RWPE2 (cell line): ENCODE measurements at regions not wholly inside any gene's neighbourhood (a gene's known extent, or its start where the extent isn't known, plus 50 kb on each side); places are given as distances from the start of the nearest gene placed in this dataset.

ENCODE experiments used
- ATAC-seq: fragments of 200-7000 bp; cut with Tn5 transposase; 3 replicates; pipeline ENCODE4 v1.9.1; 2021; ENCODE audit warnings: low read depth
- DNase-seq: peaks from one replicate; pipeline ENCODE4 v3.0.0-alpha.2; 2020; ENCODE audit warnings: low spot score
- H3K27ac ChIP-seq: fragments of 450-650 bp; 2 replicates; pipeline ENCODE4 v1.5.1; 2017; ENCODE audit warnings: mild to moderate bottlenecking; ENCODE audit not compliant: poor library complexity, severe bottlenecking
- H3K27me3 ChIP-seq: fragments of 250-450 bp; sonication (Bioruptor Pico); 2 replicates; pipeline ENCODE4 v1.5.1; 2021; ENCODE audit warnings: mild to moderate bottlenecking, moderate library complexity; ENCODE audit not compliant: insufficient read depth, poor library complexity, severe bottlenecking
- H3K36me3 ChIP-seq: fragments of 250-450 bp; sonication (Bioruptor Pico); 2 replicates; pipeline ENCODE4 v1.5.1; 2020; ENCODE audit warnings: low read depth, mild to moderate bottlenecking, moderate library complexity
- H3K4me1 ChIP-seq: fragments of 250-450 bp; sonication (Bioruptor Pico); 2 replicates; pipeline ENCODE4 v1.5.1; 2021; ENCODE audit warnings: mild to moderate bottlenecking, moderate library complexity; ENCODE audit not compliant: insufficient read depth, poor library complexity, severe bottlenecking
- H3K4me3 ChIP-seq: fragments of 250-450 bp; sonication (Bioruptor Pico); 2 replicates; pipeline ENCODE4 v1.5.1; 2021; ENCODE audit warnings: mild to moderate bottlenecking, moderate library complexity; ENCODE audit not compliant: severe bottlenecking
- H3K9me3 ChIP-seq: fragments of 250-450 bp; sonication (Bioruptor Pico); 2 replicates; pipeline ENCODE4 v1.5.1; 2021; ENCODE audit warnings: mild to moderate bottlenecking, moderate library complexity; ENCODE audit not compliant: severe bottlenecking
- TF ChIP-seq, protein P1 (sequence below): fragments of 450-650 bp; IDR thresholded peaks from one replicate; pipeline ENCODE4 v1.5.1; 2017; ENCODE audit warnings: mild to moderate bottlenecking, moderate library complexity; ENCODE audit not compliant: poor library complexity, severe bottlenecking

DNA sequence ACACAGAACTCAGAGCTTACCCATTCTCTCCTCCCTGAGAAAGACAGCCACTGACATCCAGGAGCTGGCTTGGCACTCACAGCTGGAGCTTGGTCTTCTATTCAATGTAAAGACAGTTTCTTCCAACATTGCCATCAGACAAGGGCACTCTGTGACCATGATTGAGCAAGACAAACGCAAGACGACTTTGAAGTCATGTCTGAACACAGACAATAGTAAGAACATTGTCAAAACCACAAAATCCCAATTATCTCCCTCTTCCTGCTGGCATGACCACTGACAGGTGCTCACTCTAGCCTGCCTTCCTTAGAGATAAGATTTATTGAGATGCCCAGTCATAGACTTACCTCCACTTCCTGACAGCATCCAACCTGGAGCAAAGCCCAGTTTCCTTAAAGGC, 328.0 kb downstream of the MSX2 start:
- no peak overlapping the region for H3K27ac ChIP-seq
- ATAC-seq (no peak), DNase-seq (no peak)
- H3K4me3 ChIP-seq, result no peak overlapping the region
- H3K36me3 ChIP-seq, result no peaks in the 10 kb centered on the region
- no peaks in the 10 kb centered on the region for H3K4me1 ChIP-seq
- TF ChIP-seq, protein P1, sequence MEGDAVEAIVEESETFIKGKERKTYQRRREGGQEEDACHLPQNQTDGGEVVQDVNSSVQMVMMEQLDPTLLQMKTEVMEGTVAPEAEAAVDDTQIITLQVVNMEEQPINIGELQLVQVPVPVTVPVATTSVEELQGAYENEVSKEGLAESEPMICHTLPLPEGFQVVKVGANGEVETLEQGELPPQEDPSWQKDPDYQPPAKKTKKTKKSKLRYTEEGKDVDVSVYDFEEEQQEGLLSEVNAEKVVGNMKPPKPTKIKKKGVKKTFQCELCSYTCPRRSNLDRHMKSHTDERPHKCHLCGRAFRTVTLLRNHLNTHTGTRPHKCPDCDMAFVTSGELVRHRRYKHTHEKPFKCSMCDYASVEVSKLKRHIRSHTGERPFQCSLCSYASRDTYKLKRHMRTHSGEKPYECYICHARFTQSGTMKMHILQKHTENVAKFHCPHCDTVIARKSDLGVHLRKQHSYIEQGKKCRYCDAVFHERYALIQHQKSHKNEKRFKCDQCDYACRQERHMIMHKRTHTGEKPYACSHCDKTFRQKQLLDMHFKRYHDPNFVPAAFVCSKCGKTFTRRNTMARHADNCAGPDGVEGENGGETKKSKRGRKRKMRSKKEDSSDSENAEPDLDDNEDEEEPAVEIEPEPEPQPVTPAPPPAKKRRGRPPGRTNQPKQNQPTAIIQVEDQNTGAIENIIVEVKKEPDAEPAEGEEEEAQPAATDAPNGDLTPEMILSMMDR, result no peak
- H3K9me3 ChIP-seq, result peaks cover 6% of the 10 kb centered on the region
- no peaks in the 10 kb centered on the region for H3K27me3 ChIP-seq

DNA sequence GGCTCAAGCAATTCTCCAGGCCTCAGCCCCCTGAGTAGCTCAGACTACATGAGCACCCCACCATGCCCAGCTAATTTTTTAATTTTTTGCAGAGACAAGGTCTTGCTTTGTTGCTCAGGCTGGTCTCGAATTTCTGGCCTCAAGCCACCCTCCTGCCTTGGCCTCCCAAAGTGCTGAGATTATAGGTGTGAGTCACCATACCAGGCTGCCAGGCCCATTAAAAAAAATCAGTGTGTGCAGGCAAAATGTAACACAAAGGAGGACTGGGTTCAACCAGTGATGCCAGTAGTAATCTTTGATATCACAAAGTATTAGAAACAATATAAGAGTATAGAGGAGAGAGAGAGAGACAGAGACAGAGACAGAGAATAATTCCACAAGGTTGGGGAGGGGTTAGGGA, 322.7 kb downstream of the MSX2 start:
- DNase-seq, result no peak
- no peak overlapping the region for H3K4me3 ChIP-seq
- no peaks in the 10 kb centered on the region for H3K36me3 ChIP-seq
- ATAC-seq, result no peak
- no peaks in the 10 kb centered on the region for H3K27me3 ChIP-seq
- no peak overlapping the region for H3K27ac ChIP-seq
- H3K4me1 ChIP-seq, result no peaks in the 10 kb centered on the region
- TF ChIP-seq, protein P1, result no peak
- H3K9me3 ChIP-seq, result peaks cover 4% of the 10 kb centered on the region

DNA sequence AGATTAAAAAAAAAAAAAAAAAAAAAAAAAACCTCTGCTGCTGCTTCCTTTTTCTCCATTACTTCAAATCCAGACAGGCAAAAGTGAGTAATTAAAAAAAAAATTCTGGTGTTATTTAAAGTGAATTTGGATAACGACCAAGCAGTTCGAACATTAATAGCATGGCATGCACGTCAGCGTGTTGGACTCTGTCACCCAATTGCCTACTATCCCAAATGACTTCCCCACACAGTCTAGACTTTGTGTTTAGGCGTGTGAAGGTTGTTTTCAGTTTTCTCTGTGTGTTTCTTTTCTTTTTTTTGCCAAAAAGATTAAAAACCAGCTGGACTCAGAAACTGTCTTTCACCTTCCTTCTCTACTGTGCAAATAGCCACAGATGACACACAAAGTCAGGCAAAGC, 321.4 kb downstream of the MSX2 start:
- TF ChIP-seq, protein P1, result no peak
- ATAC-seq, result no peak
- no peaks in the 10 kb centered on the region for H3K27me3 ChIP-seq
- no peaks in the 10 kb centered on the region for H3K9me3 ChIP-seq
- no peaks in the 10 kb centered on the region for H3K4me1 ChIP-seq
- no peak overlapping the region for H3K4me3 ChIP-seq
- H3K36me3 ChIP-seq, result no peaks in the 10 kb centered on the region
- no peak for DNase-seq
- H3K27ac ChIP-seq, result no peak overlapping the region

DNA sequence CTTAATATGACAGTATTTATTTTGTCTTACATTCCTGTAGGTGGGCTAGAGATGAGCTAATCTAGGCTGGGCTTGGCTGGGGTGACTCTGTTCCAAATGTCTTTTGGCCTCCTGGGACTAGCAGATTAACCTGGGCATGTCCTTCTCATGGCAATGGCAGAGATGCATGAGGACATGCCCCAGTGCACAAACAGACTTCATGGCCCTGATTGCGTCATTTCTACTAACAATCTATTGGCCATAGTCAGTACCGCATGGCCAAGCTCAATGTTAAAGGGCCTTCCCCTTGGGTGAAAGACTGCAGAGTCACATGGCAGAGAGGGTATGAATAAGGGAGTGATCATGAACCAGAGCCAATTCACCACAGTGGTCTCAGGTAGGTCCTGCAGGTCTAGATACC, 313.4 kb downstream of the MSX2 start:
- ATAC-seq, result no peak
- H3K4me1 ChIP-seq, result no peaks in the 10 kb centered on the region
- H3K36me3 ChIP-seq, result no peaks in the 10 kb centered on the region
- TF ChIP-seq, protein P1, result no peak
- no peaks in the 10 kb centered on the region for H3K9me3 ChIP-seq
- DNase-seq, result no peak
- H3K4me3 ChIP-seq, result no peak overlapping the region
- no peaks in the 10 kb centered on the region for H3K27me3 ChIP-seq
- no peak overlapping the region for H3K27ac ChIP-seq

DNA sequence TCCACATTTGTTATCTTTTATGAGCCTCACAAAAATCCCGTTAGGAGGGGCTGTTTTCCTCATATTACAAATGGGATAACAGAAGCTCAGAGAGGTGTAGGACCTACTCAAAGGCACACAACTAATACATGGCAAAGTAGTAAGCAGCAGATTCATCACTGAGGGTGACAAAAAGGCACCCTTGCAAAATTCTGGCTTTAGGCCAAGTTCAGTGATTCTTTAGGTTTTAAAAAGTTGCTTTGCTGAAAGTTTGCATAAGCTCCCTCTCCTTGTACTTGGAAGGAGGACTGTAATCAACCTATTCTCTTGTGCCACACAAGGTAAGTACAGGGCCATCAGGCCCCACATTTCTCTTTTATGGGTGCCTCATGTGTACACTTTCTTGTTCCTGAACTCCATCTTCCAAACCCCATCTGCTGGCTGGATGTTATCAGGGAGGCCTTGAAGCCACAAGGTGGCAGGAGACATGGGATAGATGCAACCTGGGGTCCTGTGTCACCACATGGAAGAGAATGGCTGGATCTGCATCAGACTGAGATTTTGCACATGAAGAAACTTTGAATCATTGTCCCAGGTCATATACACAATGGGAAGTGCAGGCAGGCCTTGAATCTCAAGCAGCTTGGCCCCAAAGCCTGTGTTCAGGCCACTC, 311.6 kb downstream of the MSX2 start:
- TF ChIP-seq, protein P1, result no peak
- no peak for DNase-seq
- Histone ChIP-seq H3K27ac (no peak overlapping the region), H3K9me3 (no peaks in the 10 kb centered on the region), H3K36me3 (no peaks in the 10 kb centered on the region), H3K4me1 (no peaks in the 10 kb centered on the region), H3K27me3 (no peaks in the 10 kb centered on the region), H3K4me3 (no peak overlapping the region)
- no peak; the same call in 2 of the 3 replicates for ATAC-seq
